ENCODE measurements at regions not wholly inside any gene's neighbourhood (a gene's known extent, or its start where the extent isn't known, plus 50 kb on each side); places are given as distances from the start of the nearest gene placed in this dataset.

- TF ChIP-seq, protein P1, sequence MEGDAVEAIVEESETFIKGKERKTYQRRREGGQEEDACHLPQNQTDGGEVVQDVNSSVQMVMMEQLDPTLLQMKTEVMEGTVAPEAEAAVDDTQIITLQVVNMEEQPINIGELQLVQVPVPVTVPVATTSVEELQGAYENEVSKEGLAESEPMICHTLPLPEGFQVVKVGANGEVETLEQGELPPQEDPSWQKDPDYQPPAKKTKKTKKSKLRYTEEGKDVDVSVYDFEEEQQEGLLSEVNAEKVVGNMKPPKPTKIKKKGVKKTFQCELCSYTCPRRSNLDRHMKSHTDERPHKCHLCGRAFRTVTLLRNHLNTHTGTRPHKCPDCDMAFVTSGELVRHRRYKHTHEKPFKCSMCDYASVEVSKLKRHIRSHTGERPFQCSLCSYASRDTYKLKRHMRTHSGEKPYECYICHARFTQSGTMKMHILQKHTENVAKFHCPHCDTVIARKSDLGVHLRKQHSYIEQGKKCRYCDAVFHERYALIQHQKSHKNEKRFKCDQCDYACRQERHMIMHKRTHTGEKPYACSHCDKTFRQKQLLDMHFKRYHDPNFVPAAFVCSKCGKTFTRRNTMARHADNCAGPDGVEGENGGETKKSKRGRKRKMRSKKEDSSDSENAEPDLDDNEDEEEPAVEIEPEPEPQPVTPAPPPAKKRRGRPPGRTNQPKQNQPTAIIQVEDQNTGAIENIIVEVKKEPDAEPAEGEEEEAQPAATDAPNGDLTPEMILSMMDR (conservative IDR thresholded peaks at IDR 0.05; ENCODE audit: low read depth, low read length) = no peak
- no peak for TF ChIP-seq EZH2 (IDR thresholded peaks at IDR 0.05; ENCODE audit: borderline replicate concordance, low read depth, low read length, poor library complexity, severe bottlenecking)
Measured at GRCh38 chr5:87788416-87788815, 375.7 kb upstream of the CCNH start.

Measured in A673 (cell line).